ENCODE measurements at regions not wholly inside any gene's neighbourhood (a gene's known extent, or its start where the extent isn't known, plus 50 kb on each side); places are given as distances from the start of the nearest gene placed in this dataset.

DNA sequence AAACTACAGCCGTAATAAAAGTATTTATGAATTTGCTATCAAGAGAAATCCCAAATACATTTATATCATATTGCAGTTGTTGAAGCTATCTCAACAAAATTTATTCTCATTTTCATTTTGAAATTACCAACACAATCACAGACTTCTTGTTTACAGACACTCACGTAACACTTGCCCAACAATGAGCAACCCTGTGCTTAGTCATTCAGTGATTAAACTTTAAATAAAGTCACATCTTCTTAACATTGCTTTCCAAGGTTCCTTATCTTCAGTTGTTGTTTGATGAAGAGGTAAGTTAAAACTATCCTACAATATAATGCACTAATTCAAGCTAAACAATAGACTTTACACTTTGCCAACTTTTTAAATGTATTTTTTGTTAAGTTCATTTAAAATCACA, 601.8 kb downstream of the SLC16A7 start:
- Histone ChIP-seq H3K4me3 (no peak overlapping the region), H3K27ac (no peak overlapping the region), H3K36me3 (no peaks in the 10 kb centered on the region), H3K4me1 (no peaks in the 10 kb centered on the region), H3K27me3 (no peaks in the 10 kb centered on the region), H3K9me3 (no peaks in the 10 kb centered on the region)
- TF ChIP-seq, protein P1, sequence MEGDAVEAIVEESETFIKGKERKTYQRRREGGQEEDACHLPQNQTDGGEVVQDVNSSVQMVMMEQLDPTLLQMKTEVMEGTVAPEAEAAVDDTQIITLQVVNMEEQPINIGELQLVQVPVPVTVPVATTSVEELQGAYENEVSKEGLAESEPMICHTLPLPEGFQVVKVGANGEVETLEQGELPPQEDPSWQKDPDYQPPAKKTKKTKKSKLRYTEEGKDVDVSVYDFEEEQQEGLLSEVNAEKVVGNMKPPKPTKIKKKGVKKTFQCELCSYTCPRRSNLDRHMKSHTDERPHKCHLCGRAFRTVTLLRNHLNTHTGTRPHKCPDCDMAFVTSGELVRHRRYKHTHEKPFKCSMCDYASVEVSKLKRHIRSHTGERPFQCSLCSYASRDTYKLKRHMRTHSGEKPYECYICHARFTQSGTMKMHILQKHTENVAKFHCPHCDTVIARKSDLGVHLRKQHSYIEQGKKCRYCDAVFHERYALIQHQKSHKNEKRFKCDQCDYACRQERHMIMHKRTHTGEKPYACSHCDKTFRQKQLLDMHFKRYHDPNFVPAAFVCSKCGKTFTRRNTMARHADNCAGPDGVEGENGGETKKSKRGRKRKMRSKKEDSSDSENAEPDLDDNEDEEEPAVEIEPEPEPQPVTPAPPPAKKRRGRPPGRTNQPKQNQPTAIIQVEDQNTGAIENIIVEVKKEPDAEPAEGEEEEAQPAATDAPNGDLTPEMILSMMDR (IDR thresholded peaks at IDR 0.05), result no peak
- TF ChIP-seq POLR2A (IDR thresholded peaks at IDR 0.05) (no peak), POLR2AphosphoS5 (IDR thresholded peaks at IDR 0.05) (no peak), EP300 (IDR thresholded peaks at IDR 0.05) (no peak)
- DNase-seq (no peak), ATAC-seq (ENCODE audit: low FRiP score in 2 of 2) (no peak)
- WGBS, 2 donors, result 83 to 89% methylated on average over 2 of the region's 2 CpGs

DNA sequence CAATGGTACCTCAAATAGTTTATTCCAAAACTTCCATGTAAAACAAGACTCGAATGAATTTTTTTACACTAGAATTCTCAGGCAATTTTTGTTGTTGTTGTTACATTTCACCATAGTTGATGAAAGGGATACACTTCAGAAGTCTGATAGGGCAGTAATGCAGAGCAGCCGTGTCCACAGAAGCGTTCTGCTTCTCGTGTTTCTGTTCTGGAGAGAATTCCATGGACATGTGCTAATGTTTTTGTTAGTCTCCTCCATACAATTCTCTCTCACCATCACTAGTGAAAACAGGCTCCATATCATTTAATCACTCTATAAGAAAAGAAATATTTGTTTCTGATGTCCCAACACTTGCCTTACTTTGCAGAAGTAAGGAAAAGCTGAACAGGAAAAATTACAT, 606.1 kb downstream of the SLC16A7 start:
- no peak overlapping the region for H3K4me3 ChIP-seq
- no peaks in the 10 kb centered on the region for H3K36me3 ChIP-seq
- no peaks in the 10 kb centered on the region for H3K9me3 ChIP-seq
- no peaks in the 10 kb centered on the region for H3K27me3 ChIP-seq
- H3K27ac ChIP-seq, result no peak overlapping the region
- ATAC-seq (ENCODE audit: low FRiP score in 2 of 2) (no peak), DNase-seq (no peak)
- H3K4me1 ChIP-seq, result no peaks in the 10 kb centered on the region
- TF ChIP-seq EP300 (IDR thresholded peaks at IDR 0.05) (no peak), POLR2AphosphoS5 (IDR thresholded peaks at IDR 0.05) (no peak), POLR2A (IDR thresholded peaks at IDR 0.05) (no peak)
- TF ChIP-seq, protein P1 (IDR thresholded peaks at IDR 0.05), result no peak
- WGBS, 2 donors, result 76 to 82% methylated on average over 4 of the region's 4 CpGs

- Histone ChIP-seq H3K36me3 (no peaks in the 10 kb centered on the region), H3K4me1 (no peaks in the 10 kb centered on the region), H3K27ac (no peak overlapping the region), H3K27me3 (no peaks in the 10 kb centered on the region), H3K9me3 (no peaks in the 10 kb centered on the region), H3K4me3 (no peak overlapping the region)
- 82 to 88% methylated on average over 1 of the region's 1 CpG for WGBS, 2 donors
- DNase-seq, result no peak
- TF ChIP-seq POLR2AphosphoS5 (IDR thresholded peaks at IDR 0.05) (no peak), POLR2A (IDR thresholded peaks at IDR 0.05) (no peak), EP300 (IDR thresholded peaks at IDR 0.05) (no peak)
- TF ChIP-seq, protein P1 (IDR thresholded peaks at IDR 0.05), result no peak
- ATAC-seq (ENCODE audit: low FRiP score in 2 of 2), result no peak
Observed at GRCh38 chr12:60205500-60205899, 609.7 kb downstream of the SLC16A7 start.

DNA sequence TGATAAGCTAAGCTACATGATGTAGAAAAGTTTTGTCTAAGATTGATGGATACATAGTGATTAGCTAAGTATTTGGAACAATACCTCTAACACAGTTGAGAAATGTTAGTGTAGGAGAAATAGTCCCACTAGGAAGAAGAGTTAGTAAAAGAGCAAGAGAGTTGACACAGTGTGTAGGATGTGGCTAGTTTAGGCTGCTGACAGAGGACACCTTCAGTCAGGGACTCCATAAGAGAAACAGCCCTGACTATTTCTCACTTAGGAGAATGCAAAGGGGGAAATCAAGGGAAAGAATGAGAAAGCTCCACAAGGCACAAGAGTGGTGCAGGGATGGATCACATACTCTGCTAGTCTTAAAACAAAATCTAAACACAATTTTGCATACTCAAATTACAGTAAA, 613.7 kb downstream of the SLC16A7 start:
- no peaks in the 10 kb centered on the region for H3K9me3 ChIP-seq
- no peaks in the 10 kb centered on the region for H3K4me1 ChIP-seq
- no peaks in the 10 kb centered on the region for H3K36me3 ChIP-seq
- no peak for ATAC-seq (ENCODE audit: low FRiP score in 2 of 2)
- no peaks in the 10 kb centered on the region for H3K27me3 ChIP-seq
- no peak for TF ChIP-seq EP300 (IDR thresholded peaks at IDR 0.05)
- TF ChIP-seq POLR2A (IDR thresholded peaks at IDR 0.05), result no peak
- TF ChIP-seq POLR2AphosphoS5 (IDR thresholded peaks at IDR 0.05), result no peak
- TF ChIP-seq, protein P1 (IDR thresholded peaks at IDR 0.05), result no peak
- H3K27ac ChIP-seq, result no peak overlapping the region
- no peak overlapping the region for H3K4me3 ChIP-seq
- no peak for DNase-seq

GRCh38 chr12:60209933-60210332, 614.1 kb downstream of the SLC16A7 start:
- no peak for DNase-seq

More at GRCh38 chr12:60209933-60210332, 614.1 kb downstream of the SLC16A7 start:
- no peaks in the 10 kb centered on the region for H3K9me3 ChIP-seq
- 62 to 67% methylated on average over 4 of the region's 4 CpGs for WGBS, 2 donors
- no peaks in the 10 kb centered on the region for H3K4me1 ChIP-seq
- H3K4me3 ChIP-seq, result no peak overlapping the region
- no peak for TF ChIP-seq POLR2A (IDR thresholded peaks at IDR 0.05)
- no peak for TF ChIP-seq POLR2AphosphoS5 (IDR thresholded peaks at IDR 0.05)
- no peak for TF ChIP-seq EP300 (IDR thresholded peaks at IDR 0.05)
- TF ChIP-seq, protein P1 (IDR thresholded peaks at IDR 0.05), result no peak
- H3K27ac ChIP-seq, result no peak overlapping the region
- ATAC-seq (ENCODE audit: low FRiP score in 2 of 2), result no peak
- H3K36me3 ChIP-seq, result no peaks in the 10 kb centered on the region
- H3K27me3 ChIP-seq, result no peaks in the 10 kb centered on the region
